ENCODE measurements at regions not wholly inside any gene's neighbourhood (a gene's known extent, or its start where the extent isn't known, plus 50 kb on each side); places are given as distances from the start of the nearest gene placed in this dataset.

DNA sequence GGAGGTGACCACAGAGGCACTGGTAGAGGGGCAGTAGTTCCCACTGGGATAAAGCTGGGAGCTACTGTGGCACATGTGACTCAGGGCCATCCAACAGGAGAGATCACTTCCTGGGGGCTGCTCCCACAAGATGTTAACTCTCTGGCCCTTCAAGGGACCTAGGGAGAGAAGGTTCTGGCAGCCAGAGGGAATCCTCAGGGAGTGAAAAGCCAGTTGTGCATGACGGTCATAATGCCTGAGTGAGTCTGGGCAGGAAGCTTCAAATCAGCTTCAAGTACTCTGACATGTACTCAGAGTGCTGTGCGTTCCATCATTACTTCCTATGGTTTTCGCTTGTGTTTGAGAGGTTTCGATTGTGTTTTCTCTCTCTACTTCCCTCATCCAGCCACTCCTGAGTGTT, 388.5 kb downstream of the GABRG2 start:
- Histone ChIP-seq H3K9me2 (ENCODE audit: insufficient read depth) (peaks cover 13% of the 10 kb centered on the region), H2AFZ (0 out of 2 replicates have a peak overlapping the region, but pooled peaks have one; percentile 78), H3F3A (replicated peaks; ENCODE audit: low read depth) (no peaks in the 10 kb centered on the region), H4K20me1 (replicated peaks; ENCODE audit: insufficient read depth) (no peaks in the 10 kb centered on the region), H3K4me2 (no peak overlapping the region), H3K4me3 (no peak overlapping the region), H3K4me1 (ENCODE audit: insufficient read depth) (no peaks in the 10 kb centered on the region), H3K27ac (ENCODE audit: low read depth) (no peak overlapping the region), H3K27me3 (ENCODE audit: insufficient read depth) (no peaks in the 10 kb centered on the region), H3K36me3 (ENCODE audit: insufficient read depth) (no peaks in the 10 kb centered on the region), H3K79me2 (replicated peaks; ENCODE audit: insufficient read depth) (no peaks in the 10 kb centered on the region)
- TF ChIP-seq ZNF114 (CRISPR knock-in tag; IDR thresholded peaks at IDR 0.05) (no peak), CREB1 (CRISPR knock-in tag; IDR thresholded peaks at IDR 0.05; ENCODE audit: low read depth) (no peak), POLR2AphosphoS5 (IDR thresholded peaks at IDR 0.05; ENCODE audit: low read depth) (no peak), STAT1 (IDR thresholded peaks at IDR 0.05; ENCODE audit: unreplicated experiment) (no peak), EZH2 (IDR thresholded peaks at IDR 0.05; ENCODE audit: low read depth, unreplicated experiment) (no peak), ZNF331 (CRISPR knock-in tag; IDR thresholded peaks at IDR 0.05; ENCODE audit: low read depth) (no peak), JUNB (IDR thresholded peaks at IDR 0.05; ENCODE audit: unreplicated experiment) (no peak), EZH2phosphoT487 (IDR thresholded peaks at IDR 0.05; ENCODE audit: unreplicated experiment) (no peak)
- TF ChIP-seq, protein P1, sequence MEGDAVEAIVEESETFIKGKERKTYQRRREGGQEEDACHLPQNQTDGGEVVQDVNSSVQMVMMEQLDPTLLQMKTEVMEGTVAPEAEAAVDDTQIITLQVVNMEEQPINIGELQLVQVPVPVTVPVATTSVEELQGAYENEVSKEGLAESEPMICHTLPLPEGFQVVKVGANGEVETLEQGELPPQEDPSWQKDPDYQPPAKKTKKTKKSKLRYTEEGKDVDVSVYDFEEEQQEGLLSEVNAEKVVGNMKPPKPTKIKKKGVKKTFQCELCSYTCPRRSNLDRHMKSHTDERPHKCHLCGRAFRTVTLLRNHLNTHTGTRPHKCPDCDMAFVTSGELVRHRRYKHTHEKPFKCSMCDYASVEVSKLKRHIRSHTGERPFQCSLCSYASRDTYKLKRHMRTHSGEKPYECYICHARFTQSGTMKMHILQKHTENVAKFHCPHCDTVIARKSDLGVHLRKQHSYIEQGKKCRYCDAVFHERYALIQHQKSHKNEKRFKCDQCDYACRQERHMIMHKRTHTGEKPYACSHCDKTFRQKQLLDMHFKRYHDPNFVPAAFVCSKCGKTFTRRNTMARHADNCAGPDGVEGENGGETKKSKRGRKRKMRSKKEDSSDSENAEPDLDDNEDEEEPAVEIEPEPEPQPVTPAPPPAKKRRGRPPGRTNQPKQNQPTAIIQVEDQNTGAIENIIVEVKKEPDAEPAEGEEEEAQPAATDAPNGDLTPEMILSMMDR (conservative IDR thresholded peaks at IDR 0.05; ENCODE audit: low read depth in 2 of 2) = no peak
- TF ChIP-seq, protein P2, sequence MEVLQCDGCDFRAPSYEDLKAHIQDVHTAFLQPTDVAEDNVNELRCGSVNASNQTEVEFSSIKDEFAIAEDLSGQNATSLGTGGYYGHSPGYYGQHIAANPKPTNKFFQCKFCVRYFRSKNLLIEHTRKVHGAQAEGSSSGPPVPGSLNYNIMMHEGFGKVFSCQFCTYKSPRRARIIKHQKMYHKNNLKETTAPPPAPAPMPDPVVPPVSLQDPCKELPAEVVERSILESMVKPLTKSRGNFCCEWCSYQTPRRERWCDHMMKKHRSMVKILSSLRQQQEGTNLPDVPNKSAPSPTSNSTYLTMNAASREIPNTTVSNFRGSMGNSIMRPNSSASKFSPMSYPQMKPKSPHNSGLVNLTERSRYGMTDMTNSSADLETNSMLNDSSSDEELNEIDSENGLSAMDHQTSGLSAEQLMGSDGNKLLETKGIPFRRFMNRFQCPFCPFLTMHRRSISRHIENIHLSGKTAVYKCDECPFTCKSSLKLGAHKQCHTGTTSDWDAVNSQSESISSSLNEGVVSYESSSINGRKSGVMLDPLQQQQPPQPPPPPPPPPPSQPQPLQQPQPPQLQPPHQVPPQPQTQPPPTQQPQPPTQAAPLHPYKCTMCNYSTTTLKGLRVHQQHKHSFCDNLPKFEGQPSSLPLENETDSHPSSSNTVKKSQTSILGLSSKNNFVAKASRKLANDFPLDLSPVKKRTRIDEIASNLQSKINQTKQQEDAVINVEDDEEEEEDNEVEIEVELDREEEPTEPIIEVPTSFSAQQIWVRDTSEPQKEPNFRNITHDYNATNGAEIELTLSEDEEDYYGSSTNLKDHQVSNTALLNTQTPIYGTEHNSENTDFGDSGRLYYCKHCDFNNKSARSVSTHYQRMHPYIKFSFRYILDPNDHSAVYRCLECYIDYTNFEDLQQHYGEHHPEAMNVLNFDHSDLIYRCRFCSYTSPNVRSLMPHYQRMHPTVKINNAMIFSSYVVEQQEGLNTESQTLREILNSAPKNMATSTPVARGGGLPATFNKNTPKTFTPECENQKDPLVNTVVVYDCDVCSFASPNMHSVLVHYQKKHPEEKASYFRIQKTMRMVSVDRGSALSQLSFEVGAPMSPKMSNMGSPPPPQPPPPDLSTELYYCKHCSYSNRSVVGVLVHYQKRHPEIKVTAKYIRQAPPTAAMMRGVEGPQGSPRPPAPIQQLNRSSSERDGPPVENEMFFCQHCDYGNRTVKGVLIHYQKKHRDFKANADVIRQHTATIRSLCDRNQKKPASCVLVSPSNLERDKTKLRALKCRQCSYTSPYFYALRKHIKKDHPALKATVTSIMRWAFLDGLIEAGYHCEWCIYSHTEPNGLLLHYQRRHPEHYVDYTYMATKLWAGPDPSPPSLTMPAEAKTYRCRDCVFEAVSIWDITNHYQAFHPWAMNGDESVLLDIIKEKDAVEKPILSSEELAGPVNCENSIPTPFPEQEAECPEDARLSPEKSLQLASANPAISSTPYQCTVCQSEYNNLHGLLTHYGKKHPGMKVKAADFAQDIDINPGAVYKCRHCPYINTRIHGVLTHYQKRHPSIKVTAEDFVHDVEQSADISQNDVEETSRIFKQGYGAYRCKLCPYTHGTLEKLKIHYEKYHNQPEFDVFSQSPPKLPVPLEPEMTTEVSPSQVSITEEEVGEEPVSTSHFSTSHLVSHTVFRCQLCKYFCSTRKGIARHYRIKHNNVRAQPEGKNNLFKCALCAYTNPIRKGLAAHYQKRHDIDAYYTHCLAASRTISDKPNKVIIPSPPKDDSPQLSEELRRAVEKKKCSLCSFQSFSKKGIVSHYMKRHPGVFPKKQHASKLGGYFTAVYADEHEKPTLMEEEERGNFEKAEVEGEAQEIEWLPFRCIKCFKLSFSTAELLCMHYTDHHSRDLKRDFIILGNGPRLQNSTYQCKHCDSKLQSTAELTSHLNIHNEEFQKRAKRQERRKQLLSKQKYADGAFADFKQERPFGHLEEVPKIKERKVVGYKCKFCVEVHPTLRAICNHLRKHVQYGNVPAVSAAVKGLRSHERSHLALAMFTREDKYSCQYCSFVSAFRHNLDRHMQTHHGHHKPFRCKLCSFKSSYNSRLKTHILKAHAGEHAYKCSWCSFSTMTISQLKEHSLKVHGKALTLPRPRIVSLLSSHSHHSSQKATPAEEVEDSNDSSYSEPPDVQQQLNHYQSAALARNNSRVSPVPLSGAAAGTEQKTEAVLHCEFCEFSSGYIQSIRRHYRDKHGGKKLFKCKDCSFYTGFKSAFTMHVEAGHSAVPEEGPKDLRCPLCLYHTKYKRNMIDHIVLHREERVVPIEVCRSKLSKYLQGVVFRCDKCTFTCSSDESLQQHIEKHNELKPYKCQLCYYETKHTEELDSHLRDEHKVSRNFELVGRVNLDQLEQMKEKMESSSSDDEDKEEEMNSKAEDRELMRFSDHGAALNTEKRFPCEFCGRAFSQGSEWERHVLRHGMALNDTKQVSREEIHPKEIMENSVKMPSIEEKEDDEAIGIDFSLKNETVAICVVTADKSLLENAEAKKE (CRISPR knock-in tag; IDR thresholded peaks at IDR 0.05) = no peak
- TF ChIP-seq, protein P3, sequence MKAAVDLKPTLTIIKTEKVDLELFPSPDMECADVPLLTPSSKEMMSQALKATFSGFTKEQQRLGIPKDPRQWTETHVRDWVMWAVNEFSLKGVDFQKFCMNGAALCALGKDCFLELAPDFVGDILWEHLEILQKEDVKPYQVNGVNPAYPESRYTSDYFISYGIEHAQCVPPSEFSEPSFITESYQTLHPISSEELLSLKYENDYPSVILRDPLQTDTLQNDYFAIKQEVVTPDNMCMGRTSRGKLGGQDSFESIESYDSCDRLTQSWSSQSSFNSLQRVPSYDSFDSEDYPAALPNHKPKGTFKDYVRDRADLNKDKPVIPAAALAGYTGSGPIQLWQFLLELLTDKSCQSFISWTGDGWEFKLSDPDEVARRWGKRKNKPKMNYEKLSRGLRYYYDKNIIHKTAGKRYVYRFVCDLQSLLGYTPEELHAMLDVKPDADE (IDR thresholded peaks at IDR 0.05) = no peak
- H3K4me3 Mint-ChIP-seq = no peak overlapping the region
- H3K4me1 Mint-ChIP-seq = no peaks in the 10 kb centered on the region
- ATAC-seq = no peak
- DNase-seq (ENCODE audit: low spot score) = no peak
- peaks cover 8% of the 10 kb centered on the region; the same call in 2 of the 3 replicates for H3K36me3 Mint-ChIP-seq (ENCODE audit: low read depth)
- H3K27me3 Mint-ChIP-seq (ENCODE audit: insufficient read depth, low read depth, poor library complexity) = peaks cover 4% of the 10 kb centered on the region
- H3K9me3 Mint-ChIP-seq = peaks cover 23% of the 10 kb centered on the region
- no peak overlapping the region for H3K27ac Mint-ChIP-seq

Data from GM23338 (cell line).